GM12864 (cell line): ENCODE measurements at regions not wholly inside any gene's neighbourhood (a gene's known extent, or its start where the extent isn't known, plus 50 kb on each side); places are given as distances from the start of the nearest gene placed in this dataset.

ENCODE experiments used
- DNase-seq: peaks from one replicate; pipeline ENCODE4 v3.0.0-alpha.2; 2011; ENCODE audit warnings: low read depth
- H3K4me3 ChIP-seq: 2 replicates; pipeline ENCODE4 v1.5.1; 2011; ENCODE audit warnings: mild to moderate bottlenecking, low read depth, low read length, control low read depth
- TF ChIP-seq, protein P1 (sequence below): IDR thresholded peaks from 2 replicates; pipeline ENCODE4 v1.5.1; 2011; ENCODE audit warnings: low read depth, mild to moderate bottlenecking, moderate library complexity, low read length, control low read depth, inconsistent platforms; ENCODE audit errors: missing control alignments

DNA sequence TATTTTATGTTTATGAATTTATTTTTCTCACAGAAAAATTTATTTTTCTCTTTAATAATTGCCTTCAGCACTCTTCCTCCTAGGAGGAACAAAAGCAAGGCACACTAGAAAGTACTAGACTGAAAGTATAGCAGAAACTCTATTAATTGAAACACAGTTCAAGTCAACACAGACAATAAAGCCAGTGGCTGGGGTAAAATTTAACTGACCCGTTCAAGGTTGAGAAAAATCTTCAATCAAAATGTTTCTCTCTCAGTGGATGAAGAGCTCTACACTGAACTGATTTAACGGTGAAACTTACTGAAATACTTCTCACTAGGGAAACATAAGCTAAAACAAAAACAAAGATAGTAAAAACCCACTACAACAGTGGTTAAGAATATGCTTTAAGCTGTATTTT, 230.1 kb upstream of the MIR17HG start:
- TF ChIP-seq, protein P1, sequence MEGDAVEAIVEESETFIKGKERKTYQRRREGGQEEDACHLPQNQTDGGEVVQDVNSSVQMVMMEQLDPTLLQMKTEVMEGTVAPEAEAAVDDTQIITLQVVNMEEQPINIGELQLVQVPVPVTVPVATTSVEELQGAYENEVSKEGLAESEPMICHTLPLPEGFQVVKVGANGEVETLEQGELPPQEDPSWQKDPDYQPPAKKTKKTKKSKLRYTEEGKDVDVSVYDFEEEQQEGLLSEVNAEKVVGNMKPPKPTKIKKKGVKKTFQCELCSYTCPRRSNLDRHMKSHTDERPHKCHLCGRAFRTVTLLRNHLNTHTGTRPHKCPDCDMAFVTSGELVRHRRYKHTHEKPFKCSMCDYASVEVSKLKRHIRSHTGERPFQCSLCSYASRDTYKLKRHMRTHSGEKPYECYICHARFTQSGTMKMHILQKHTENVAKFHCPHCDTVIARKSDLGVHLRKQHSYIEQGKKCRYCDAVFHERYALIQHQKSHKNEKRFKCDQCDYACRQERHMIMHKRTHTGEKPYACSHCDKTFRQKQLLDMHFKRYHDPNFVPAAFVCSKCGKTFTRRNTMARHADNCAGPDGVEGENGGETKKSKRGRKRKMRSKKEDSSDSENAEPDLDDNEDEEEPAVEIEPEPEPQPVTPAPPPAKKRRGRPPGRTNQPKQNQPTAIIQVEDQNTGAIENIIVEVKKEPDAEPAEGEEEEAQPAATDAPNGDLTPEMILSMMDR, result no peak
- no peak for DNase-seq
- no peak overlapping the region for H3K4me3 ChIP-seq

DNA sequence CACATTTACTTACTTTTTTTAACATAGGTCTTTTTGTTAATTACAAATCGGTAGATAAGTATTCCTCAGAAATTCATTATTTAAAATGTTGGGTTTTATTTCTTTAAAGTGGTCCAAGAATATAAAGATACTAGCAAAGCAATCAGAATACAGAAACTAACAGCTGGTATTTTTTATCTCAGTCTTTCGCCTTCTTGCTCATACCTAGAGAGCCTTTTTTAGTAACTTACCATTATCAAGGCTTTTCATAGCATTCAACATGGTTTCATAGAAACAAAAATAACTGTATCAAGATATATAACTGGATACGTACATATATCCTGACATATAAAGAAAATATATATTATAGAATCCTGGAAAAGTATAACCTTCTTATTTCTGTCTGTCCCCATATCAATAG, 227.8 kb upstream of the MIR17HG start:
- no peak overlapping the region for H3K4me3 ChIP-seq
- TF ChIP-seq, protein P1, result no peak
- no peak for DNase-seq

DNA sequence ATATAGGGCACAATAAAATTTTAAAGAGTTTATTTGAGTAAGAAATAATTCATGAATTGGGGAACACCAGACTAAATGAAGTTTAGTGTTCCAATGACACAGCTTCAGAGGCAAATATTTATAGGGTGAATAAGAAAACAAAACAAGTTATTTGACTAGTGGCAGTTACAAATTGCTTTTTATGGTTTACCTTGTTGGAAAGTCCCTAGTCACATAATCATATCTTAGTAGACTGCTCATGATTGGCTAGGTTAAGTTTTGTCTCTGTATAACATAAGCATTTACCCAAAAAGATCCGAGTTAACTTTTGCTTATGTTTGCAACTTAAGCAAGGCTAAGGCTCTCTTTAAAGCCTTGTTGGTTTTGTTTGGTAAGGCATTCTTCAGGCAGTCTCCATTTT, 224.7 kb upstream of the MIR17HG start:
- TF ChIP-seq, protein P1, result no peak
- DNase-seq, result no peak
- H3K4me3 ChIP-seq, result no peak overlapping the region

DNA sequence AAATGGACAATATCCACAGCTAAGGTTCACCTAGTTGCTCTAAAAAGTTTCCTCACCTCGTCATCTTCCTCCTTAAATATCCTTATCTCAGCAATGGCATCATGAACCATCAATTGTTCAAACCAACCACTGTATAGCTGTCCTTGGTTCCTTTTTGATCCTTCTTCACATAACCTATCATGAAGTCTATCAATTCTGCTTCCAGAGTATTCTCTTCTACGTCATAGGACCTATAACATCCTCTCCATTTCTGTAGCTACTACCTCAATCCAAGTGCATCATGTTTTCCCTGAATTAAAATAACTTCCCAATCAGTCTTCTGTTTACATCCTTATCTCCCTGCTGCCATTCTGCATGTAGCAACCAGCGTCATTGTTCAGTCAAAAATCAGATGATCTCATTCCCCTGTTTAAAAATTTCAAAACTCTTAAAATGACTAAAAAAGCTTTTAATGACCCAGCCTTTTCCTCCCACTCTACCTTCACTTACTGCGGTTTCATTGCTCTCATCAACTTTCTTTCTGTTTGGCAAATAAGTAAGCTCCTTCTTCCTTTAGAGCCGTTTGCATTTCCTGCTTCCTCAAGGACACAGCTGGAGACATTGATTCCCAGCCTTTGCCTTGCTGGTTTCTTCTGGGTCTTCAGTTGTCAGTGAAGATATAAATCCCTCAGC, 223.9 kb upstream of the MIR17HG start:
- DNase-seq, result no peak
- TF ChIP-seq, protein P1, result no peak
- no peak overlapping the region for H3K4me3 ChIP-seq

DNA sequence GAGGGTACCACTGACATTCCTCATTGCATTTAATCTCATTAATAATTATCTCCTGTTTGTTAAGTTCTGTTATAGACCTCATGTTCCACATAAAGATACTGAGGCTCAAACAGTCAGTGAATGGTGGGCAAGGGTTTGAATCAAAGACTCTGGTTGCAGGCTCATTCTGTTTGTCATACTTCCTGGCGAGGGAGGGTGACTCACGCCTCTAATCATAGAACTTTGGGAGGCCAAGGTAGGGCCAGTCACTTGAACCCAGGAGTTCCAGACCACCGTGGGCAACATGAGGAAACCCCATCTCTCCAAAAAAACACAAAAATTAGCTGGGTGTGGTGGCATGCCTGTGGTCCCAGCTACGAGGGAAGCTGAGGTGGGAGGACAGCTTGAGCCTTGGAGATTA, 220.7 kb upstream of the MIR17HG start:
- DNase-seq, result no peak
- H3K4me3 ChIP-seq, result no peak overlapping the region
- TF ChIP-seq, protein P1, result no peak

DNA sequence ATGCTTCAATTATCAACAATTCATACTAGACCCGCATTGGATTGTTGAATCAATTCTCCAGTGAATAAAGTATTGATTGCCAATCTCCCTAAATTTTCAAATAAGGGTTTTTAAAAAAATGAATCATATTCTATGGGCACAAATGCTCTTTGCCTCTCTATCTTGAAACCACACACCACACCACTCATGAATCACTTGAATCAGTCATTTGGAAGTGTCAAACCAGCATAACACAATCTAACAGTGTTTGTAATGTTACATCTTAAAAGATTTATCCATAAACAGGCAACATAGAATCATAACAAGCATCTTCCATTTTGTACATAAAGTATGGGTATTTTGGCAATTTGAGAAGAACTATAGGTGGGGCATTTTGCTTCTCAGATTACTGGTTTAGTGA, 219.5 kb upstream of the MIR17HG start:
- TF ChIP-seq, protein P1, result no peak
- no peak for DNase-seq
- H3K4me3 ChIP-seq, result no peak overlapping the region

DNA sequence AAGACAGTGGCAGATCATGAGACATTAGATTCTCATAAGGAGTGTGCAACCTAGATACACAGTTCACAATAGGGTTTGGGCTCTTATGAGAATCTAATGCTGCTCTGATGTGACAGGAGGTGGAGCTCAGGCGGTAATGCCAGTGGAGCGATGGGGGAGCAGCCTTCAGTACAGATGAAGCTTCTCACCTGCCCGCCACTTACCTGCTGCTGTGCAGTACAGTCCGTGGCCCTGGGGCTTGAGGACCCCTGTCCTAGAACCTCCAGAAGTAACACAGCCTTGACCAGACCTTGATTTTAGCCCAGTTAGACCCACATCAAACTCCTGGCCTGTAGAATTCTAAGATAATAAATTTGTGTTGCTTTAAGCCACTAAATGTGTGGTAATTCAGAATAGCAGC, 215.1 kb upstream of the MIR17HG start:
- DNase-seq, result no peak
- H3K4me3 ChIP-seq, result no peak overlapping the region
- TF ChIP-seq, protein P1, result no peak
